GM20000 (cell line): ENCODE measurements at regions not wholly inside any gene's neighbourhood (a gene's known extent, or its start where the extent isn't known, plus 50 kb on each side); places are given as distances from the start of the nearest gene placed in this dataset.

ENCODE experiments used
- DNase-seq: peaks from one replicate; pipeline ENCODE4 v3.0.0; 2012; ENCODE audit warnings: low spot score
- TF ChIP-seq, protein P1 (sequence below): IDR thresholded peaks from 2 replicates; pipeline ENCODE4 v1.5.1; 2012; ENCODE audit warnings: mild to moderate bottlenecking, control low read depth; ENCODE audit errors: extremely low read depth, missing control alignments

DNA sequence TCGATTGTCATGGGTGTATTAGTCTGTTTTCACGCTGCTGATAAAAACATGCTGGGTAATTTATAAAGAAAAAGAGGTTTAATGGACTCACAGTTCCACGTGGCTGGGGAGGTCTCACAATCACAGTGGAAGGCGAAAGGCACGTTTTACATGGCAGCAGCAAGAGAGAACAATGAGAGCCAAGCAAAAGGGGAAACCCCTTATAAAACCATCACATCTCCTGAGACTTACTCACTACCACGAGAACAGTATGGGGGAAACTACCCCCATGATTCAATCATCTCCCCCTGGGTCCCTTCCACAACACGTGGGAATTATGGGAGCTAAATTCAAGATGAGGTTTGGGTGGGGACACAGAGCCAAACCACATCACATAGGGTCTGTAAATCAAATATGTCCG, 167.4 kb upstream of the XYLT1 start:
- TF ChIP-seq, protein P1, sequence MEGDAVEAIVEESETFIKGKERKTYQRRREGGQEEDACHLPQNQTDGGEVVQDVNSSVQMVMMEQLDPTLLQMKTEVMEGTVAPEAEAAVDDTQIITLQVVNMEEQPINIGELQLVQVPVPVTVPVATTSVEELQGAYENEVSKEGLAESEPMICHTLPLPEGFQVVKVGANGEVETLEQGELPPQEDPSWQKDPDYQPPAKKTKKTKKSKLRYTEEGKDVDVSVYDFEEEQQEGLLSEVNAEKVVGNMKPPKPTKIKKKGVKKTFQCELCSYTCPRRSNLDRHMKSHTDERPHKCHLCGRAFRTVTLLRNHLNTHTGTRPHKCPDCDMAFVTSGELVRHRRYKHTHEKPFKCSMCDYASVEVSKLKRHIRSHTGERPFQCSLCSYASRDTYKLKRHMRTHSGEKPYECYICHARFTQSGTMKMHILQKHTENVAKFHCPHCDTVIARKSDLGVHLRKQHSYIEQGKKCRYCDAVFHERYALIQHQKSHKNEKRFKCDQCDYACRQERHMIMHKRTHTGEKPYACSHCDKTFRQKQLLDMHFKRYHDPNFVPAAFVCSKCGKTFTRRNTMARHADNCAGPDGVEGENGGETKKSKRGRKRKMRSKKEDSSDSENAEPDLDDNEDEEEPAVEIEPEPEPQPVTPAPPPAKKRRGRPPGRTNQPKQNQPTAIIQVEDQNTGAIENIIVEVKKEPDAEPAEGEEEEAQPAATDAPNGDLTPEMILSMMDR, result no peak

DNA sequence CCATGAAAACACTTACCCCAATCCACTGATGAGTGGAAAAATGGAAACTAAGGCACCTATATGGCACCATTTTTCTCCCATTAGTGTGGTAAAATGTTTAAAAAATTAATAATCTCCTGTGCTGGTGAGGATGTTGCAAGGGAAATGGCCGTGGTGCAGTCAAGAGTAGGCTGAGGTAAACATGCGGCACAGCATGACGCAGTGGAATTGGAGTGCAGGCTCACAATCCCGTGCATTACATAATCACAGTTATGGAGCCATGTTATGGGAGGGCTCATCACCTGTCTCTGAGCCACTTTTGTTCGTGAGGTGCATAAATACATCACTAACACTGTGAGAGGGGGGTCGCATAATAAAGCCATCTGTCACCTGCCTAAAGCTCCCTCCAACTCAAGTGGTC, 164.4 kb upstream of the XYLT1 start:
- TF ChIP-seq, protein P1, result no peak
- DNase-seq, result no peak

More for the DNA sequence above, 167.4 kb upstream of the XYLT1 start:
- DNase-seq, result no peak

DNA sequence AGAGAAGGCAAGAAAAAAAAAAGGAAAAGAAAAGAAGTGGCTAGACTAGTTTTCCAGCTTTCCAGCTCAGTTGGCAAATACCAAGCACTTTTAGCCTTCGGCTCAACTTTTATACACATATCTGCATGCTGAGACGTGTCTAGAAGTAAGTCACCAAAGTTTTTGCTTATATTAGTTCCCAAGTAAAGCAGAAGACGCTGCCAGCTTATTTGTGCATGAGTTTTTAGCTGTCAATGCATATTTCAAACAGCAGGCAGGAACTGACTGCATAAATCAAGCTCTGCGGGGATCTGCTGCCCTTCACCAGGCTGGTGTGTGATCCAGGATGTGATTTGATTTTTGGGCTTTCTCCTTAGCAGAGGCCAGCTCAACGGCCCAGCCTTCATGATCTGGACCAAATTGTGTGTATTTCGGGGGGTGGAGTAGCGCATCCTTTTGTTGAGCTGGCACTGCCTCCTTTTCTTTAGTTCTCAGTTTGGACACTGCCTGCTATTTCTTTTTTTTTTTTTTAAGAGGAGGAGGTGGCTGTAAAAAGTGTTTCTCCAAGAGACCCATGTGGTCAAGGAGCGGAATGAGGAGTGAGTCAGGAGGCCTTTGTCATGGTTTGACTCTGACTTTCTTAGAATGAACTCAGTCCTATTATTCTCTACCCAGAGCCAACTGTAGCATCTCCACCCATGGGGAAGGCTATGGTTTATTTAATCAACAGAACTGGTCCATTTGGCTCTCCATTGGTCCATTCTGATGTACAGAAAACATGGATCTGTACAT, 162.6 kb upstream of the XYLT1 start:
- TF ChIP-seq, protein P1, result no peak
- no peak for DNase-seq

DNA sequence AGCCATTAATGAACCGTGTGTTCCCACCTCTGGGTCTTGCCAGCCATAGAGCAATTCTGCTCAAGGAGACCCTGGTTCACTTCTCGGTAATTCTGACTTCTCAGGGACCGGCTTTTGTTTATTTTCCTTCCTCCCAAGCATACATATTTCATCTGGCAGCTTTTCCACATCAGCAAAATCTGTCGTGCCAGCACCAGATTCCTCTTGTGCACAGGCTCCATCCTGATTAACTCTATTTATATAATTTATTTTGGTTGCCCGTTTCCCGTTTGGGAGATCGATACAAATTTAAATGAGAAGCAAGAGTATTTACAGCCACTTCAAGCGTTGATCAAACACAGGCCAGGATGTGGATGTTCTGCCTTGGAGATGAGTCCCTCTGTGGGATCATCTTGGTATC, 161.9 kb upstream of the XYLT1 start:
- TF ChIP-seq, protein P1, result no peak
- no peak for DNase-seq

DNA sequence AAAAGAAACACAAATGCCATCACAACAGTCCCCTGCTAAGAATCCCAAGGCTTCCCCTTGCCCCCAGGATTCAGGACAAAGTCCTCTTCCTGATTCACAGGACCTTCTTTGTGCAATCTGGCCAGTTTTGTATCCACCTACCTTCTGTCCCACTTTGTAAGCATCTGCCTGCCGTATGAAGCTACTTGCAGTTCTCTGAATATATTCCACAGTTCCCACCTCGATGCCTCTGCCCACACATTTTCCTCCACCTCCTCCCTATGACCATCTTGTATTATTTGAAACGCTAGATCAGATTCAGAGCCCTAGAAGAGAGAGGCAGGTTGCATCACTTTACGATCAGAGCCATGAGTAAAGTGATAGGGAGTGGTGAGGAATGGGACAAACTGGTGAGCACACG, 159.2 kb upstream of the XYLT1 start:
- DNase-seq, result no peak
- TF ChIP-seq, protein P1, result no peak

DNA sequence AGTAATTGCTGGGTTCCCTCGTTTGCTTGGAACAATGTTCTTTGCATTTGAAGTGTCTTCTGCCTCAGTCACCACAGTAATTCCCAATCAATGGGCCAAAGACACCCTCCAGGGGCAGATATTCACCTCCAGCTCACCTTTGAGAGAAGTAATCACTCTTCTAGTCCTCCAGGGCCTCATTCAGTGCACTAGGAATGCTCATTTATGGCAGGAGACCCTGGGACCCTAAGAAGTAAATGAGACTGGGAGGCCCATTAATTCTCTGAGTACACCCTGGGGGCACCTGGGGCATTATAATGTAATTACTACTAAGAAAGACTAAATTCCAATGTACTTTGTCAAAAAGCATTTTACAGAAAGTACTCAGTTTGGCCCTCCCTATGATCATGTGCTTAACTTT, 158.2 kb upstream of the XYLT1 start:
- TF ChIP-seq, protein P1, result no peak
- DNase-seq, result no peak

- TF ChIP-seq, protein P1, result no peak
These were observed 151.6 kb upstream of the XYLT1 start for GRCh38 chr16:17622366-17622765.

More at GRCh38 chr16:17622366-17622765, 151.6 kb upstream of the XYLT1 start:
- no peak for DNase-seq
